A204.1 (cell line): ENCODE measurements at regions not wholly inside any gene's neighbourhood (a gene's known extent, or its start where the extent isn't known, plus 50 kb on each side); places are given as distances from the start of the nearest gene placed in this dataset.

Source experiments
- FAIRE-seq: peaks from 2 replicates; lab custom pipeline; 2012; peaks lifted over from hg19 to GRCh38; lab: Jason Lieb, UNC

- FAIRE-seq: no peak
Measured at GRCh38 chr15:39084674-39085530, 496.0 kb upstream of the THBS1 start.

- no peak for FAIRE-seq
Measured at GRCh38 chr15:39086641-39087040, 494.2 kb upstream of the THBS1 start.

- FAIRE-seq: no peak
Measured at GRCh38 chr15:39088156-39088555, 492.7 kb upstream of the THBS1 start.

- no peak for FAIRE-seq
Measured at GRCh38 chr15:39092354-39092753, 488.5 kb upstream of the THBS1 start.

- no peak for FAIRE-seq
Measured at GRCh38 chr15:39092761-39093160, 488.1 kb upstream of the THBS1 start.

GRCh38 chr15:39094116-39094515 is 486.8 kb upstream of the THBS1 start:
- no peak for FAIRE-seq

GRCh38 chr15:39095218-39095879 is 485.5 kb upstream of the THBS1 start:
- FAIRE-seq: no peak

- no peak for FAIRE-seq
Measured at GRCh38 chr15:39096608-39097205, 484.2 kb upstream of the THBS1 start.

- FAIRE-seq: no peak
Measured at GRCh38 chr15:39099524-39099923, 481.4 kb upstream of the THBS1 start.

- FAIRE-seq: no peak
Measured at GRCh38 chr15:39100106-39100660, 480.7 kb upstream of the THBS1 start.

GRCh38 chr15:39102431-39102830 is 478.4 kb upstream of the THBS1 start:
- FAIRE-seq: no peak

- FAIRE-seq: no peak
Measured at GRCh38 chr15:39106950-39107349, 473.9 kb upstream of the THBS1 start.

- FAIRE-seq: no peak
Measured at GRCh38 chr15:39108021-39108420, 472.9 kb upstream of the THBS1 start.

- FAIRE-seq: no peak
Measured at GRCh38 chr15:39110336-39110735, 470.5 kb upstream of the THBS1 start.

- no peak for FAIRE-seq
Measured at GRCh38 chr15:39110746-39111145, 470.1 kb upstream of the THBS1 start.

GRCh38 chr15:39113741-39114140 is 467.1 kb upstream of the THBS1 start:
- FAIRE-seq: no peak

GRCh38 chr15:39114690-39115378 is 466.0 kb upstream of the THBS1 start:
- no peak for FAIRE-seq

GRCh38 chr15:39115379-39116057 is 465.4 kb upstream of the THBS1 start:
- no peak for FAIRE-seq

GRCh38 chr15:39118510-39118909 is 462.4 kb upstream of the THBS1 start:
- FAIRE-seq: no peak

GRCh38 chr15:39124155-39124552 is 456.7 kb upstream of the THBS1 start:
- FAIRE-seq: no peak

GRCh38 chr15:39124553-39125171 is 456.2 kb upstream of the THBS1 start:
- FAIRE-seq: no peak
